Upper lobe of left lung (tissue), 4 donors: ENCODE measurements at regions not wholly inside any gene's neighbourhood (a gene's known extent, or its start where the extent isn't known, plus 50 kb on each side); places are given as distances from the start of the nearest gene placed in this dataset.

Source experiments
- POLR2A ChIP-seq, 4 donors: fragments of 450-650 bp; IDR thresholded peaks; one replicate each; pipeline ENCODE4 v1.5.1; 2016 to 2017; ENCODE audit warnings: antibody characterized with exemption in 4 of 4, mild to moderate bottlenecking in 2 of 4
- TF ChIP-seq, protein P1 (sequence below), 6 experiments: fragments of 450-650 bp in 4 of 6; fragments of 200-600 bp in 2 of 6; sonication (generic) in 2 of 6; IDR thresholded peaks; one replicate each; pipeline ENCODE4 v1.5.1; 2016 to 2019; ENCODE audit warnings: antibody characterized with exemption in 6 of 6

DNA sequence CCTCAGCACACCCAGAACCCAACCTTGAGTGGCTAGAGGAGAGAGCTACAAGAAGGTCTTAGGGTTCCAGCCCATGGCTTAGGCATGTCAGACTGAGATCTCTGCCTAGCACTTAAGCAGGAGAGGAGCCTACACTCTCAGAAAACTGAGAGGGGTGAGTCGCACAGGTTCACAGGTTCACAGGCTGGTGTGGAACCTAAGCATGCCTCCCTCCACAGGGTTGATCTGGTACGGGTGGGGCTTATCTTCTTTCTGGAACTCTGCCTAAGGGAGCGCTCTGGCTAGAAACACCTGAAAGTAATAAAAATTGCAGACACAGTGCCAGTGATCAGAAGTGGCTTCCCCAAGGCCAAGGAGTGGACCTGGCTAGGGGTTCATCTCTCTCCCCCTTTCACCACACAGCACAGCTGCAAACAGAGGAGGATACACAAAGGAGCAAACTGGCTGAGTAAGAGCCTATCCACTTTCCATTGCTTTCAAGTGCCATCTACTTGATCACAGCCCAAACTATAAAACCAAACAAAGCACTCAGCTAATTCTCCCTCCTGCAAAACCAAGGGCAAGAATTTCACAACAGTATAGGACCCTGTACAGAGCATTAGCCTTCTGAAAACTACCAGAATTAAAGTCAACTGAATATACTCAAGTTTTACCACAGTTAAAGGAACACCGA is 481.9 kb upstream of the SETBP1 start:
- TF ChIP-seq POLR2A (IDR thresholded peaks at IDR 0.05): no peak
- TF ChIP-seq, protein P1, sequence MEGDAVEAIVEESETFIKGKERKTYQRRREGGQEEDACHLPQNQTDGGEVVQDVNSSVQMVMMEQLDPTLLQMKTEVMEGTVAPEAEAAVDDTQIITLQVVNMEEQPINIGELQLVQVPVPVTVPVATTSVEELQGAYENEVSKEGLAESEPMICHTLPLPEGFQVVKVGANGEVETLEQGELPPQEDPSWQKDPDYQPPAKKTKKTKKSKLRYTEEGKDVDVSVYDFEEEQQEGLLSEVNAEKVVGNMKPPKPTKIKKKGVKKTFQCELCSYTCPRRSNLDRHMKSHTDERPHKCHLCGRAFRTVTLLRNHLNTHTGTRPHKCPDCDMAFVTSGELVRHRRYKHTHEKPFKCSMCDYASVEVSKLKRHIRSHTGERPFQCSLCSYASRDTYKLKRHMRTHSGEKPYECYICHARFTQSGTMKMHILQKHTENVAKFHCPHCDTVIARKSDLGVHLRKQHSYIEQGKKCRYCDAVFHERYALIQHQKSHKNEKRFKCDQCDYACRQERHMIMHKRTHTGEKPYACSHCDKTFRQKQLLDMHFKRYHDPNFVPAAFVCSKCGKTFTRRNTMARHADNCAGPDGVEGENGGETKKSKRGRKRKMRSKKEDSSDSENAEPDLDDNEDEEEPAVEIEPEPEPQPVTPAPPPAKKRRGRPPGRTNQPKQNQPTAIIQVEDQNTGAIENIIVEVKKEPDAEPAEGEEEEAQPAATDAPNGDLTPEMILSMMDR (IDR thresholded peaks at IDR 0.05): no peak
